Large intestine (tissue), 3 donors: ENCODE measurements at regions not wholly inside any gene's neighbourhood (a gene's known extent, or its start where the extent isn't known, plus 50 kb on each side); places are given as distances from the start of the nearest gene placed in this dataset.
"Not testable (repeated sequence)": the region's sequence is repeated elsewhere in the genome, so short reads cannot be mapped to it uniquely, and the experiment has no call there.

Source experiments
- DNase-seq, 2 donors: peaks; one replicate each; pipeline versions ENCODE4 v3.0.0 to v3.0.0-alpha.2; 2013
- H3K27ac ChIP-seq: one replicate; pipeline ENCODE4 v1.5.1; 2013; ENCODE audit warnings: low read length
- H3K27me3 ChIP-seq: 2 replicates; pipeline ENCODE4 v1.6.1; 2013; ENCODE audit warnings: low read length; ENCODE audit not compliant: control insufficient read depth, insufficient read depth
- H3K36me3 ChIP-seq: 2 replicates; pipeline ENCODE4 v1.6.1; 2013; ENCODE audit warnings: low read length; ENCODE audit not compliant: control insufficient read depth, insufficient read depth
- H3K4me1 ChIP-seq: one replicate; pipeline ENCODE4 v1.6.1; 2013; ENCODE audit warnings: low read length; ENCODE audit not compliant: control insufficient read depth, insufficient read depth
- H3K4me3 ChIP-seq: one replicate; pipeline ENCODE4 v1.5.1; 2013; ENCODE audit warnings: low read length
- H3K9me3 ChIP-seq: one replicate; pipeline ENCODE4 v1.6.1; 2013; ENCODE audit warnings: mild to moderate bottlenecking, low read depth, low read length, moderate library complexity; ENCODE audit not compliant: control insufficient read depth
- WGBS: methylation state at CpG from one replicate; pipeline ENCODE4 v1.1.5; 2013; ENCODE audit warnings: low lambda C conversion rate; ENCODE audit not compliant: insufficient coverage; 5-methylcytosine and 5-hydroxymethylcytosine counted together

DNA sequence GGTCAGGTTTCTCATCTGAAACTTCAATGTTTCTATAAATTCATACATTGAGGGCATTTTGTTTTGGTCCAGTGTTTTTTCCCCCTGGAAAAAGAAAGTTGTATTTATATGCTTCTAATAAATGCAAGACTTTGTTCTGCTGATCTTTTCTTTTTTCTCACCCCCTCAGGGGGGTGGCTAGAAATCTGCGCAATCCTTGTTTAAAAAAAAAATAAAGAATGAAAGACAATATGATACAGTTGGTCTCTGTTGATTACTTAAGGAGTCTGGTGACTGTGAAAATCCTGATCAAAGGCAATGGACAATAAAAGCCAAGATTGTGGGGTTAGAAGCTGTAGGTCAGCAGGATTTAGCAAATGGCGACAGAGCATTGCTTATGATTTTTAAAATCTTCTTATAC is 180.5 kb downstream of the KIT start:
- no peak overlapping the region for H3K4me3 ChIP-seq
- no peaks in the 10 kb centered on the region for H3K27me3 ChIP-seq
- no peak overlapping the region for H3K27ac ChIP-seq
- H3K36me3 ChIP-seq = no peaks in the 10 kb centered on the region
- no peaks in the 10 kb centered on the region for H3K9me3 ChIP-seq
- 100% methylated on average over 1 of the region's 2 CpGs for WGBS
- no peaks in the 10 kb centered on the region for H3K4me1 ChIP-seq
- no peak for DNase-seq

DNA sequence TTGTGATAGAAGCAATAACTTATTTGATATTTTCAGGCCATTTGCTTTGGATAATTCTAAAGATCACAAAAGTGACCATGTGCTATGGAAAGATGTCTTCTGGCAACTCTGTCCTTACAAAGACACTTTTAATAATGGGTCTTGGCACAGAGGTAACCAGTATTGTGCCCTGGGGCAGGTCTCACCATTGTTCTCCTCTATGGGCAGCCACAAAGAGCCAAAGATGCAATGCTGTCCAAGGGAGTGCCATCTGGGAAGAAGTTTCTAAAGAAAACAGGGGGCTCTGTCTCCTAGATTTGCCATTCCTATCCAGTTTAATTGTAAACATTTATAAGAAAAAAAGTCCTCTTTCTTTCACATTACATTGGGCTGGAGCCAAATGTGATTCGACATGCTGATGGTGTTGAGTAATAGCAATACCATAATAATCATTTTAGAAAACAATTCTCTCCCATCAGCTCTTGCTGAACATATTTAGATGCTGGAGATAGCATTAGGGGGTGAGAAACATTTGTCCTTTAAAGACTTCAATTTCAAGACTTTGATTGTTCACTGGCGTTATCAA is 179.9 kb downstream of the KIT start:
- no peak for DNase-seq
- Histone ChIP-seq H3K27me3 (no peaks in the 10 kb centered on the region), H3K9me3 (no peaks in the 10 kb centered on the region), H3K4me3 (no peak overlapping the region), H3K27ac (no peak overlapping the region), H3K4me1 (no peaks in the 10 kb centered on the region), H3K36me3 (no peaks in the 10 kb centered on the region)
- 80% methylated on average over 2 of the region's 2 CpGs for WGBS

DNA sequence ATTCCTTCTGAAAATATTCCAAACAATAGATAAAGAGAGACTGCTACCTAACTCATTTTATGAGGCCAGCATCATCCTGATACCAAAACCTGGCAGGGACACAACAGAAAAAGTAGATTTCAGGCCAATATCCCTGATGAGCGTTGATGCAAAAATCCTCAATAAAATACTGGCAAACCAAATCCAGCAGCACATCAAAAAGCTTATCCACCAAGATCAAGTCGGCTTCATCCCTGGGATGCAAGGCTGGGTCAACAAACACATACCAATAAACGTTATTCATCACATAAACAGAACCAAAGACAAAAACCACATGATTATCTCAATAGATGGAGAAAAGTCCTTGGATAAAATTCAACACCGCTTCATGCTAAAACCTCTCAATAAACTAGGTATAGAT is 170.6 kb downstream of the KIT start:
- H3K27me3 ChIP-seq, H3K27ac ChIP-seq, H3K4me1 ChIP-seq, H3K36me3 ChIP-seq, H3K9me3 ChIP-seq, H3K4me3 ChIP-seq, DNase-seq: not testable (repeated sequence)
- no CpG with 5 or more reads among the region's 4 CpGs for WGBS

DNA sequence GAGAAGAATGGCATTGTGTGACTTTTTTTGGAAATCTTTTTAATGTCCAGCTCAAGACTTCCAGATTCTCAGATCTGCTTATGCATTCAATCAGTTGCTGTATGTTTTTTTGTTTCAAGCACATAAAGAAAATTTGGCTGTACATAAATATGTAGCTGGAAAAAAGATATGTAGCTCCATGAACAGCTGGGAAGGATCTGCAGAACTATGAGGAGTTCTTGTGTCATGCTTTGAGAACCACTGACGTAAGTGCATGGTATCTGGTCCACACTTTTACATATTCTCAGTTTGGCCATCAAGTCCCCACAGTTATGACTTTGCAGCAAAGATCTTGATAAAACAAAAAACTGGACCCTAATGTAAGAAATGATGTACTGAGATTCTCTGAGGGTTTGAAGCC is 165.9 kb downstream of the KIT start:
- Histone ChIP-seq H3K4me1 (no peaks in the 10 kb centered on the region), H3K36me3 (no peaks in the 10 kb centered on the region), H3K27me3 (no peaks in the 10 kb centered on the region), H3K9me3 (no peaks in the 10 kb centered on the region), H3K4me3 (no peak overlapping the region), H3K27ac (no peak overlapping the region)
- no CpG with 5 or more reads among the region's 1 CpG for WGBS
- no peak for DNase-seq

DNA sequence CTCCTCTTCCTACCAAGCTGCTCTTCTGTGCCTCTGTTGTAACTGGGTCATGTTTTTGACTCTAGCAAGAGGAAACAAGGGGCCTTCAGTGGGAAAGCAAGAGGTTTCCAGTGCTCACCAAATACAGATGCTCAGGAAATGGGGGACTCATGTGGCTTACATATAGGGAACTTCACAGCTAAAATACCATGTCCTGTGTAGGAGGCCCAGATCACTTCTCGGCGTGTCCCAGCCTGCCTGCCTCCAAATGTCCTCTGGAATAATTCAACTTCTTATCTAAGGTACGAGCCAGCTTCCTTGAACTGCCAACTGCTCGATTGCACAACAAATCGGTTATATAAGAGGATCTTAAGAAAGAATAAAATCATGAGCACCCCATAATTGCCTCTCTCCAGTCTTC is 161.3 kb downstream of the KIT start:
- no peak overlapping the region for H3K4me3 ChIP-seq
- no CpG with 5 or more reads among the region's 5 CpGs for WGBS
- no peak for DNase-seq
- no peaks in the 10 kb centered on the region for H3K27me3 ChIP-seq
- H3K27ac ChIP-seq = no peak overlapping the region
- no peaks in the 10 kb centered on the region for H3K9me3 ChIP-seq
- no peaks in the 10 kb centered on the region for H3K4me1 ChIP-seq
- no peaks in the 10 kb centered on the region for H3K36me3 ChIP-seq

DNA sequence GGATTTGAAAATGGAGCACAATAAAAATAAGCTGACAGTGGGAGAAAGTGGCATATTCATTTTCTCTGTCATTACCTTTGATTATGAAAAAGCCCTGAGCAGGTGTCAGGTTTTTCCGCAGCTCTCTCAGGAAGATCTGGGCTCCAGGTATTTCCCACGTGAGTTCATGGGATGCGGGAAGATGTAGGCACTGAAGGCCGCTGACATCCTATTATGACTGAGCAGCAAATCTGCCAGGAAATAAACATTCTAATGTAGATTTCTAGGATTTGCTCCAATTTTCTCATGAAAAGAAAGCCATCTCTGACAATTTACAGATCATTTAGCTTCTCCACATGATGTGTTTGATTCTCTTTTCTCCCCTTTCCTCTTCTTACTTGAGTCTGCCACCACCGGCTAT is 160.7 kb downstream of the KIT start:
- H3K4me3 ChIP-seq = no peak overlapping the region
- WGBS = no CpG with 5 or more reads among the region's 5 CpGs
- DNase-seq = no peak
- no peaks in the 10 kb centered on the region for H3K36me3 ChIP-seq
- H3K27ac ChIP-seq = no peak overlapping the region
- H3K4me1 ChIP-seq = no peaks in the 10 kb centered on the region
- H3K27me3 ChIP-seq = no peaks in the 10 kb centered on the region
- no peaks in the 10 kb centered on the region for H3K9me3 ChIP-seq

DNA sequence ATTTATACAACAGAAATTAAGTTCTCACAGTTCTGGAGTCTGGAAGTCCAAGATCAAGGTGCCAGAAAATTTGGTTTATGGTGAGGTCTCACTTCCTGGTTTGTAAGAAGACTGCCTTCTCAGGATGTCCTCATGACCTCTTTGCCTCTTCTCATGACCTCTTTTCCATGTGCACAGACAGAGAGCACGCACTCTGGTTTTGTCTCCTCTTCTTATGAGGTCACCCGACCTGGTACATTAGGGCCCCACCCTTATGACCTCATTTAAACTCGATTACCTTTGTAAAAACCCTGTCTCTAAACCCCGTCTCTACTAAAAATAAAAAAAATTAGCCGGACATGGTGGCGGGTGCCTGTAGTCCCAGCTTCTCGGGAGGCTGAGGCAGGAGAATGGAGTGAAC is 155.9 kb downstream of the KIT start:
- Histone ChIP-seq H3K4me1 (no peaks in the 10 kb centered on the region), H3K36me3 (no peaks in the 10 kb centered on the region), H3K27me3 (no peaks in the 10 kb centered on the region), H3K9me3 (no peaks in the 10 kb centered on the region), H3K4me3 (no peak overlapping the region), H3K27ac (no peak overlapping the region)
- DNase-seq = no peak
- 100% methylated on average over 2 of the region's 7 CpGs for WGBS

DNA sequence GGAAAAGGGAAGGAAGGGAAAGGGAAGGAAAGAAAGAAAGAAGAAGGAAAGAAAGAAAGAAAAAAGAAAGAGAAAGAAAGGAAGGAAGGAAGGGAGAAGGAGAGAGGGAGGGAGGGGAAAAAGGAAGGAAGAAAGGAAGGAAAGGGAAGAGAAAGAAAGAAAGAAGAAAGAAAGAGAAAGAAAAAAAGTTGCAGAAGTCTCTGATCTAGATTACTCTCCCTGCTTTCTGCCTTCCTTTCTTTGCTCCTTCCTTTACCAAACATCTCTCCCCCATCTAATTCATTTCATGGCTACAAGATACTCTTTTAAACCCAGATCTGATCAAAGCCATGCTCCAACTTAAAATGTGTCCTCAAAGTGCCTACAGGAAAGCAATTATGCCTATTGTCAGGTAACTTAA is 148.6 kb downstream of the KIT start:
- DNase-seq = no peak
- Histone ChIP-seq H3K27ac (no peak overlapping the region), H3K4me3 (no peak overlapping the region), H3K36me3 (no peaks in the 10 kb centered on the region), H3K27me3 (no peaks in the 10 kb centered on the region), H3K4me1 (no peaks in the 10 kb centered on the region), H3K9me3 (no peaks in the 10 kb centered on the region)

DNA sequence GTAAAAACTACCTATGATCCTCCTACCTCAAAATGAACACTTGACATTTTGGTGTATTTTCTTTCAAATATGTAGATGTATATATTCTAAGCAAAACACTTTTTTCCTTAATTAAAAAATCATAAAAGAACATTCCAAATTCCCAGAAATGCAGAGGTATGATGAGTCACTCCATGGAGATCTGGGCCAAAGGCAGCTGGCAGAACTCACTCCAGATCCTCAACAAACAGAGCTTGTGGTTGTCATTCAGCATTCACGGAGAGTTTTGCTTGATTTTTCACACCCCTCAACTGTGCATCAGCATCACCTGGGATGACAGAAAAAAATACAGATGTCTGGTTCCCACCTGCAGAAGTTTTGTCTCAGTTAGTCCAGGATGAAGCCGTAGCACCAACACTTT is 144.6 kb downstream of the KIT start:
- H3K9me3 ChIP-seq = no peaks in the 10 kb centered on the region
- no peak for DNase-seq
- H3K36me3 ChIP-seq = no peaks in the 10 kb centered on the region
- H3K4me1 ChIP-seq = no peaks in the 10 kb centered on the region
- H3K4me3 ChIP-seq = no peak overlapping the region
- WGBS = no CpG with 5 or more reads among the region's 2 CpGs
- H3K27ac ChIP-seq = no peak overlapping the region
- H3K27me3 ChIP-seq = no peaks in the 10 kb centered on the region

DNA sequence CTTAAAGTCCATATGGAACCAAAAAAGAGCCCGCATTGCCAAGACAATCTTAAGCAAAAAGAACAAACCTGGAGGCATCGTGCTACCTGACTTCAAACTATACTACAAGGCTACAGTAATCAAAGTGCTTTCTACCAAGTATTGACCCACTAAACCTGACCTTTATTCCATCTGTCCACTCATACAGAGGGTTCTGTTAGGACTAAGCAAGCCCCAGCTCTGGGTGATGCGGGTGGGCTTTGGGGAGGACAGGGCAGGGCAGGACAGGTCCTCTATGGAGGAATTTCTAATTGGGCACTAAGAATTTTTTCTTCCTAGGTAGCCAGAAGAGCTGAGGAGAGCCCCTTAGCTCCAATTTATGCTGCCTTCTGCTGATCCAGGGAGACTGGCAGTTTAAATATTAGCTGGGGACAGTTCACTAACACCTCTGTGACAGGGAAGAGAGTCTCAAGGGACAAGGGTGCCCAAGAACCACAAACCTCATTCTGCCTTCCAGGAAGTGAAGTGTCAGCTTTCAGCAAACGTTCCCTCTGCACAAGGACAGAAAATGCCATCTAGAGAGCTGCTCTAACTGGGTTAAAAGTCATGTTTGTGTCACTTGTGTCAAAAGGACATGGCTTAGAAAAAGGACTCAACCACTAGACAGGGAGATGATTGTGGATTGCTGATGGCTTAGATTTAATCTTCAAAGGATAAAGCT is 143.2 kb downstream of the KIT start:
- no peak for DNase-seq
- H3K27me3 ChIP-seq = no peaks in the 10 kb centered on the region
- H3K36me3 ChIP-seq = no peaks in the 10 kb centered on the region
- H3K27ac ChIP-seq = no peak overlapping the region
- WGBS = no CpG with 5 or more reads among the region's 4 CpGs
- H3K9me3 ChIP-seq = no peaks in the 10 kb centered on the region
- no peaks in the 10 kb centered on the region for H3K4me1 ChIP-seq
- H3K4me3 ChIP-seq = no peak overlapping the region

DNA sequence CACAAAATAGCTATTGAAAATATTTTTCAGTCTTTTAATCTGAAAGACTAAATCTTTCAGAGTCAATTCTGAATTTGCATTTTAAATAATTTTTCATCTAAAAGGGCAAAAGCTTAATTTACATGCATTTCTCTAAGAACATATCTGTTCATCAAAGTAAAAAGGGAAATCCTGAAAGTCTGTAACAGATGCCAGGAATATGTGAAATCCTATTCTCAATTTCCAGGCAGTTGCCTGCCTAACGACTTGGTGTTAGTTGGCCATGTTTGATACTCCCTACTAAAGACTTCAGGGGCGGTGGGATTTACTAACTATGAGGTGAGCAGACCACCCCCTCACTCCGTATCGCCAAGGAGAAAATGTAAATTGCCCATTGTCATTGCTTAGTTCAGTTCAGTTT is 136.8 kb downstream of the KIT start:
- no CpG with 5 or more reads among the region's 4 CpGs for WGBS

More for the DNA sequence above, 136.8 kb downstream of the KIT start:
- Histone ChIP-seq H3K27ac (no peak overlapping the region), H3K4me3 (no peak overlapping the region), H3K36me3 (no peaks in the 10 kb centered on the region), H3K27me3 (no peaks in the 10 kb centered on the region), H3K4me1 (no peaks in the 10 kb centered on the region), H3K9me3 (no peaks in the 10 kb centered on the region)
- DNase-seq = no peak
